C4-2B (cell line): ENCODE measurements at regions not wholly inside any gene's neighbourhood (a gene's known extent, or its start where the extent isn't known, plus 50 kb on each side); places are given as distances from the start of the nearest gene placed in this dataset.

Experiments
- ZFX ChIP-seq: fragments of 450-650 bp; IDR thresholded peaks from 2 replicates; pipeline ENCODE4 v1.6.1; 2017
- TF ChIP-seq, protein P1 (sequence below): fragments of 450-650 bp; conservative IDR thresholded peaks from 2 replicates; pipeline ENCODE4 v1.5.1; 2017; ENCODE audit warnings: mild to moderate bottlenecking

DNA sequence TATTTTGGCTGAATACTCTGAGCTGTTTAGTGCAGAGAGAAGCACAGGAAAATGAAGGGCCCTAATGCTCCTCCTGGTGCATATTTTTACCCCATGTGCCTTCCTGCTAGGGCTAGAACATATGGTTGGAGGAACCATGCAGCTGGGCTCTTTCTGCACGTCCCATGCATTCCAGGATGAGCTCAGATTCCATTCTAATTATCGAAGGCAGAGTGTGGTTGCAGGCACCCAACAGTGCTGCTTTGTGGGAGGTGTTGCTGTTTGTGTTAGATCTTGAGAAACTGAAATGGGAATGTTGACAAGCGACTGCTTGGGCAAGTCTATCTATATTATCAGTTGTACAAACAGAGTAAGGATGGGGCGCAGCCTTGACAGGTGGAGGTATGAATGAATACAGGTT lies 419.5 kb downstream of the DHX35 start:
- TF ChIP-seq, protein P1, sequence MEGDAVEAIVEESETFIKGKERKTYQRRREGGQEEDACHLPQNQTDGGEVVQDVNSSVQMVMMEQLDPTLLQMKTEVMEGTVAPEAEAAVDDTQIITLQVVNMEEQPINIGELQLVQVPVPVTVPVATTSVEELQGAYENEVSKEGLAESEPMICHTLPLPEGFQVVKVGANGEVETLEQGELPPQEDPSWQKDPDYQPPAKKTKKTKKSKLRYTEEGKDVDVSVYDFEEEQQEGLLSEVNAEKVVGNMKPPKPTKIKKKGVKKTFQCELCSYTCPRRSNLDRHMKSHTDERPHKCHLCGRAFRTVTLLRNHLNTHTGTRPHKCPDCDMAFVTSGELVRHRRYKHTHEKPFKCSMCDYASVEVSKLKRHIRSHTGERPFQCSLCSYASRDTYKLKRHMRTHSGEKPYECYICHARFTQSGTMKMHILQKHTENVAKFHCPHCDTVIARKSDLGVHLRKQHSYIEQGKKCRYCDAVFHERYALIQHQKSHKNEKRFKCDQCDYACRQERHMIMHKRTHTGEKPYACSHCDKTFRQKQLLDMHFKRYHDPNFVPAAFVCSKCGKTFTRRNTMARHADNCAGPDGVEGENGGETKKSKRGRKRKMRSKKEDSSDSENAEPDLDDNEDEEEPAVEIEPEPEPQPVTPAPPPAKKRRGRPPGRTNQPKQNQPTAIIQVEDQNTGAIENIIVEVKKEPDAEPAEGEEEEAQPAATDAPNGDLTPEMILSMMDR = no peak
- TF ChIP-seq ZFX = no peak
